Heart right ventricle (tissue), 16 donors: ENCODE measurements at regions not wholly inside any gene's neighbourhood (a gene's known extent, or its start where the extent isn't known, plus 50 kb on each side); places are given as distances from the start of the nearest gene placed in this dataset.

Experiments
- ATAC-seq, 8 donors: fragments of 200-7000 bp; cut with Tn5 transposase; one replicate each; pipeline ENCODE4 v1.9.1; 2020; ENCODE audit warnings: mild to moderate bottlenecking in 8 of 8, moderate library complexity in 8 of 8, moderate number of reproducible peaks in 1 of 8
- DNase-seq, 2 donors: peaks; one replicate each; pipeline ENCODE4 v3.0.0-alpha.2; 2020
- H3K27ac ChIP-seq, 10 donors: fragments of 200-600 bp; sonication (generic) in 2 of 10; one replicate each; pipeline versions ENCODE4 v1.5.0 to v1.8.0; 2020 to 2022; ENCODE audit warnings: mild to moderate bottlenecking in 3 of 10
- H3K27me3 ChIP-seq, 7 donors: fragments of 200-600 bp; one replicate each; pipeline ENCODE4 v1.8.0; 2021 to 2022; ENCODE audit warnings: mild to moderate bottlenecking in 2 of 7
- H3K36me3 ChIP-seq, 9 donors: fragments of 200-600 bp; sonication (generic) in 1 of 9; one replicate each; pipeline versions ENCODE4 v1.5.0 to v1.8.0; 2020 to 2022; ENCODE audit warnings: mild to moderate bottlenecking in 2 of 9
- H3K4me1 ChIP-seq, 9 donors: fragments of 200-600 bp; sonication (generic) in 1 of 9; one replicate each; pipeline versions ENCODE4 v1.5.0 to v1.8.0; 2020 to 2022; ENCODE audit warnings: mild to moderate bottlenecking in 4 of 9
- H3K4me3 ChIP-seq, 10 donors: fragments of 200-600 bp; sonication (generic) in 2 of 10; one replicate each; pipeline versions ENCODE4 v1.5.0 to v1.8.0; 2020 to 2022; ENCODE audit warnings: mild to moderate bottlenecking in 7 of 10, moderate library complexity in 2 of 10
- H3K9me3 ChIP-seq, 11 donors: fragments of 200-600 bp in 10 of 11; sonication (generic) in 2 of 11; one replicate each; pipeline versions ENCODE4 v1.5.0 to v1.8.0; 2013 to 2022; ENCODE audit warnings: mild to moderate bottlenecking in 2 of 11, control low read depth in 1 of 11, moderate library complexity in 1 of 11
- CTCF ChIP-seq, 9 donors: fragments of 200-600 bp; sonication (generic) in 2 of 9; IDR thresholded peaks; one replicate each; pipeline versions ENCODE4 v1.5.0 to v1.8.0; 2021 to 2022; ENCODE audit warnings: antibody characterized with exemption in 9 of 9, mild to moderate bottlenecking in 5 of 9, moderate library complexity in 1 of 9
- WGBS, 2 donors: extraction: QIAGEN DNeasy Blood & Tissue Kit; methylation state at CpG; one replicate each; pipeline ENCODE4 v1.1.7; 2013; ENCODE audit warnings: inconsistent platforms in 1 of 2; 5-methylcytosine and 5-hydroxymethylcytosine counted together
- intact Hi-C, 10 donors: fragments of 100-400 bp; cut with DNase I; formaldehyde crosslinking; loops; one replicate each; pipeline versions ENCODE4 v1.11.1 to v1.14.2; 2022
- donor health status: Arrhythmogenic right ventricular cardiomyopathy.
- donor health status: ischemic (EF 13 %, LVEDD 7.1; RV severe dilation, severe dysfunction).
- donor health status: healthy with polysubstance abuse.
- donor health status: DM: no; HTN: yes; CAD: no.
- donor health status: DM: no; HTN: no; CAD: no.
- donor health status: ischemic (EF 25% LVEDD 6.9; RV normal size, moderate dysfunction).
- donor health status: ischemic (EF 25% LVEDD 5.7; RV mildly dilated, moderate dysfunction).
- donor health status: healthy.
- donor health status: DM: yes; HTN: yes; CAD: no.
- donor health status: Ischemic cardiomyopathy.
- donor health status: ischemic (EF 35%, LVEDD 5.7; RV mildly dilated, moderate dysfunction).
- donor health status: nonischemic (EF 11% LVEDD 7.7; RV severe dilation, severe dysfunction).
- donor health status: DM: yes; HTN: yes; CAD: no.
- donor health status: PGD.
- donor health status: ischemic (EF 29% LVEDD 5.4; RV normal size, mild dysfunction).
- donor health status: nonischemic (EF 23%, LVEDD 6.1; RV moderate dilation, normal function).

- Histone ChIP-seq H3K4me1 (peaks cover 0 to 9% (median 0%) of the 10 kb centered on the region in 9 donors), H3K27me3 (peaks cover 0 to 3% (median 0%) of the 10 kb centered on the region in 7 donors), H3K36me3 (no peaks in the 10 kb centered on the region), H3K4me3 (no peak overlapping the region), H3K27ac (no peak overlapping the region), H3K9me3 (no peaks in the 10 kb centered on the region)
- WGBS, 2 donors: 52 to 65% methylated on average over 1 of the region's 1 CpG
- TF ChIP-seq CTCF (IDR thresholded peaks at IDR 0.05): no peak
- no peak for DNase-seq
- ATAC-seq: no peak
- intact Hi-C loops: loop anchor here in 1 of 10 donors (10.0 kb wide), 1 partner anchor 158 kb away; no protein-coding TSS in a partner anchor
Measured at GRCh38 chr6:105746509-105746908, 339.6 kb upstream of the PRDM1 start.

DNA sequence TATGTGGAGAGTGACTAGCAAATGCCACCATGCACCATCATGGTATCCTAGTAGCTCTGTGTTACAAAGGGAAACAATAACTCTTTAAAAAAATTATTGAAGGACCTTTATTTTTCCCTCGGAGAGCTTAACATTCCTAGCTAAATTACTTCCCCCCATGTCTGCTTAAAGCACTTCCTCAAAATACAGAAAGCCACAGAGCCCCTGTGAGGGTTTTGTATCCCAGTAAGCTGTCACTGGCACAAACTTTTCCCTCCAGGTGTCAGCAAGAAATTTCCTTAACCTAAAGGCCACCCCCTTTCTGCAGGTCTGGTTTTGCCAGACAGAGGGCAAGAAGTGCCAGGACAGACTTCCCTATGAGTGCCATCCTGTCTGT, 340.0 kb upstream of the PRDM1 start:
- DNase-seq (no peak), ATAC-seq (no peak)
- Histone ChIP-seq H3K27ac (no peak overlapping the region), H3K27me3 (peaks cover 0 to 3% (median 0%) of the 10 kb centered on the region in 7 donors), H3K4me1 (peaks cover 0 to 9% (median 0%) of the 10 kb centered on the region in 9 donors), H3K36me3 (no peaks in the 10 kb centered on the region), H3K9me3 (no peaks in the 10 kb centered on the region), H3K4me3 (no peak overlapping the region)
- no peak for TF ChIP-seq CTCF (IDR thresholded peaks at IDR 0.05)
- intact Hi-C loops: loop anchor here in 1 of 10 donors (10.0 kb wide), 1 partner anchor 159 kb away; no protein-coding TSS in a partner anchor
- 25 to 37% methylated on average over 1 of the region's 1 CpG for WGBS, 2 donors

- Histone ChIP-seq H3K4me1 (peaks cover 0 to 9% (median 0%) of the 10 kb centered on the region in 9 donors), H3K27me3 (peaks cover 0 to 3% (median 0%) of the 10 kb centered on the region in 7 donors), H3K9me3 (no peaks in the 10 kb centered on the region), H3K27ac (no peak overlapping the region), H3K4me3 (no peak overlapping the region), H3K36me3 (no peaks in the 10 kb centered on the region)
- WGBS, 2 donors: 90 to 91% methylated on average over 2 of the region's 2 CpGs
- intact Hi-C loops: loop anchor here in 1 of 10 donors (10.0 kb wide), 1 partner anchor 159 kb away; no protein-coding TSS in a partner anchor
- ATAC-seq (no peak), DNase-seq (no peak)
- TF ChIP-seq CTCF (IDR thresholded peaks at IDR 0.05): no peak
Measured at GRCh38 chr6:105745464-105746129, 340.5 kb upstream of the PRDM1 start.

GRCh38 chr6:105744815-105745214, 341.3 kb upstream of the PRDM1 start:
- WGBS, 2 donors: 74 to 90% methylated on average over 1 of the region's 1 CpG
- intact Hi-C loops: loop anchor here in 1 of 10 donors (10.0 kb wide), 1 partner anchor 160 kb away; no protein-coding TSS in a partner anchor
- ATAC-seq: no peak

More at GRCh38 chr6:105744815-105745214, 341.3 kb upstream of the PRDM1 start:
- TF ChIP-seq CTCF (IDR thresholded peaks at IDR 0.05): no peak
- no peak for DNase-seq
- Histone ChIP-seq H3K4me1 (peaks cover 0 to 9% (median 0%) of the 10 kb centered on the region in 9 donors), H3K27ac (no peak overlapping the region), H3K4me3 (no peak overlapping the region), H3K9me3 (no peaks in the 10 kb centered on the region), H3K27me3 (peaks cover 0 to 3% (median 0%) of the 10 kb centered on the region in 7 donors), H3K36me3 (no peaks in the 10 kb centered on the region)
